ENCODE measurements at regions not wholly inside any gene's neighbourhood (a gene's known extent, or its start where the extent isn't known, plus 50 kb on each side); places are given as distances from the start of the nearest gene placed in this dataset.

DNA sequence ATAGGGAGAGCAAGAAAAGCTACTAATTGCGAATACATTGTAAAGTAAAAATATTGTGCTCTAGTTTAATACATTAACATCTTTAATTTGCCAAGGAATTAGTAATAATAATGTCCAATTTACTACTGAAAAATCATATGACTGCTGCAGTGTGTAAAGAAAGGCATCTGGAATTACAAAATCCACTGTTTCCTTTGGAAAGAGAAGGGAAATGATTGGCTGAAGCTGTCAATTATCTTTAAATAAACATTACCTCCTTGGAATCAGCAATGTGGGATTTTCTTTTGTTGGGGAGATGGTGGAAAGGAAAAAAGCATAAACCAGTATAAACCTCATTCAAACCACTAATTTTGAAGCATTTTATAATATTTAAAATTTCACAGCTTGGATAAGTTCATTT is 276.0 kb downstream of the MAP2K6 start:
- Histone ChIP-seq H3K79me2 (replicated peaks; ENCODE audit: insufficient read depth, low read length) (no peaks in the 10 kb centered on the region), H3K27ac (ENCODE audit: low read length) (no peak overlapping the region), H3K4me3 (ENCODE audit: low read length) (no peak overlapping the region), H3K4me2 (ENCODE audit: low read length) (no peak overlapping the region), H3F3A (ENCODE audit: insufficient read depth, low read length, poor library complexity, severe bottlenecking) (no peaks in the 10 kb centered on the region), H3K9me2 (ENCODE audit: insufficient read depth, low read length) (no peaks in the 10 kb centered on the region), H3K36me3 (ENCODE audit: insufficient read depth, low read length) (no peaks in the 10 kb centered on the region), H2AFZ (ENCODE audit: low read depth, low read length) (no peak overlapping the region), H3K27me3 (ENCODE audit: insufficient read depth, low read depth, low read length) (no peaks in the 10 kb centered on the region), H4K20me1 (ENCODE audit: insufficient read depth) (no peaks in the 10 kb centered on the region), H3K9ac (ENCODE audit: low read length) (no peak overlapping the region), H3K9me3 (ENCODE audit: low read length) (peaks cover 4% of the 10 kb centered on the region)
- TF ChIP-seq, protein P1, sequence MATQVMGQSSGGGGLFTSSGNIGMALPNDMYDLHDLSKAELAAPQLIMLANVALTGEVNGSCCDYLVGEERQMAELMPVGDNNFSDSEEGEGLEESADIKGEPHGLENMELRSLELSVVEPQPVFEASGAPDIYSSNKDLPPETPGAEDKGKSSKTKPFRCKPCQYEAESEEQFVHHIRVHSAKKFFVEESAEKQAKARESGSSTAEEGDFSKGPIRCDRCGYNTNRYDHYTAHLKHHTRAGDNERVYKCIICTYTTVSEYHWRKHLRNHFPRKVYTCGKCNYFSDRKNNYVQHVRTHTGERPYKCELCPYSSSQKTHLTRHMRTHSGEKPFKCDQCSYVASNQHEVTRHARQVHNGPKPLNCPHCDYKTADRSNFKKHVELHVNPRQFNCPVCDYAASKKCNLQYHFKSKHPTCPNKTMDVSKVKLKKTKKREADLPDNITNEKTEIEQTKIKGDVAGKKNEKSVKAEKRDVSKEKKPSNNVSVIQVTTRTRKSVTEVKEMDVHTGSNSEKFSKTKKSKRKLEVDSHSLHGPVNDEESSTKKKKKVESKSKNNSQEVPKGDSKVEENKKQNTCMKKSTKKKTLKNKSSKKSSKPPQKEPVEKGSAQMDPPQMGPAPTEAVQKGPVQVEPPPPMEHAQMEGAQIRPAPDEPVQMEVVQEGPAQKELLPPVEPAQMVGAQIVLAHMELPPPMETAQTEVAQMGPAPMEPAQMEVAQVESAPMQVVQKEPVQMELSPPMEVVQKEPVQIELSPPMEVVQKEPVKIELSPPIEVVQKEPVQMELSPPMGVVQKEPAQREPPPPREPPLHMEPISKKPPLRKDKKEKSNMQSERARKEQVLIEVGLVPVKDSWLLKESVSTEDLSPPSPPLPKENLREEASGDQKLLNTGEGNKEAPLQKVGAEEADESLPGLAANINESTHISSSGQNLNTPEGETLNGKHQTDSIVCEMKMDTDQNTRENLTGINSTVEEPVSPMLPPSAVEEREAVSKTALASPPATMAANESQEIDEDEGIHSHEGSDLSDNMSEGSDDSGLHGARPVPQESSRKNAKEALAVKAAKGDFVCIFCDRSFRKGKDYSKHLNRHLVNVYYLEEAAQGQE (IDR thresholded peaks at IDR 0.05; ENCODE audit: borderline replicate concordance) = no peak
- TF ChIP-seq MXI1 (conservative IDR thresholded peaks at IDR 0.05; ENCODE audit: poor library complexity, severe bottlenecking) (no peak), POLR2AphosphoS5 (IDR thresholded peaks at IDR 0.05) (no peak), EZH2 (IDR thresholded peaks at IDR 0.05; ENCODE audit: borderline replicate concordance, insufficient read depth, low read length, poor library complexity, severe bottlenecking) (no peak), SMC3 (conservative IDR thresholded peaks at IDR 0.05; ENCODE audit: poor library complexity) (no peak), RAD21 (conservative IDR thresholded peaks at IDR 0.05) (no peak), EP300 (conservative IDR thresholded peaks at IDR 0.05; ENCODE audit: poor library complexity, severe bottlenecking) (no peak), TAF1 (IDR thresholded peaks at IDR 0.05; ENCODE audit: low read depth) (no peak)
- TF ChIP-seq, protein P2, sequence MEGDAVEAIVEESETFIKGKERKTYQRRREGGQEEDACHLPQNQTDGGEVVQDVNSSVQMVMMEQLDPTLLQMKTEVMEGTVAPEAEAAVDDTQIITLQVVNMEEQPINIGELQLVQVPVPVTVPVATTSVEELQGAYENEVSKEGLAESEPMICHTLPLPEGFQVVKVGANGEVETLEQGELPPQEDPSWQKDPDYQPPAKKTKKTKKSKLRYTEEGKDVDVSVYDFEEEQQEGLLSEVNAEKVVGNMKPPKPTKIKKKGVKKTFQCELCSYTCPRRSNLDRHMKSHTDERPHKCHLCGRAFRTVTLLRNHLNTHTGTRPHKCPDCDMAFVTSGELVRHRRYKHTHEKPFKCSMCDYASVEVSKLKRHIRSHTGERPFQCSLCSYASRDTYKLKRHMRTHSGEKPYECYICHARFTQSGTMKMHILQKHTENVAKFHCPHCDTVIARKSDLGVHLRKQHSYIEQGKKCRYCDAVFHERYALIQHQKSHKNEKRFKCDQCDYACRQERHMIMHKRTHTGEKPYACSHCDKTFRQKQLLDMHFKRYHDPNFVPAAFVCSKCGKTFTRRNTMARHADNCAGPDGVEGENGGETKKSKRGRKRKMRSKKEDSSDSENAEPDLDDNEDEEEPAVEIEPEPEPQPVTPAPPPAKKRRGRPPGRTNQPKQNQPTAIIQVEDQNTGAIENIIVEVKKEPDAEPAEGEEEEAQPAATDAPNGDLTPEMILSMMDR (IDR thresholded peaks at IDR 0.05; ENCODE audit: poor library complexity, severe bottlenecking) = no peak

DNA sequence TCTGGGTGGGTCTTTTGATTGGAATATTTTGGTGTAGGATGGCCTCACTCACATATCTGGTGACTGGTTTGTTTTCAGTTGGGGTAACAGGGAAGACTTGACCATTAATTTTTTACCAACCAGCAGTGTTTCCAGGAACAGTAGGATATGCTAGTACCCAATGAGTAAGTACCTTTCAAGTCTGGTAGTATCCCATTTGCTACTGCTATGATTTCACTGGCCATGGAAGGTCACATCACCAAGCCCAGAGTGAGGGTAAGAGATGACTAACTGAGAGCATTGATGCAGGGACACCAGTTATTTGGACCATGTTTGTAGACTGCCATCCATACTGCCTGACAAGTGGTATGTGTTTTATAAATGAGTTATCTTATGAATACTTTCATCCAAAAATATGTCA is 277.7 kb downstream of the MAP2K6 start:
- Histone ChIP-seq H3K27ac (ENCODE audit: low read length) (no peak overlapping the region), H3K36me3 (ENCODE audit: insufficient read depth, low read length) (no peaks in the 10 kb centered on the region), H3K4me2 (ENCODE audit: low read length) (no peak overlapping the region), H3K79me2 (replicated peaks; ENCODE audit: insufficient read depth, low read length) (no peaks in the 10 kb centered on the region), H4K20me1 (ENCODE audit: insufficient read depth) (no peaks in the 10 kb centered on the region), H3K4me3 (ENCODE audit: low read length) (no peak overlapping the region), H3K9me3 (ENCODE audit: low read length) (peaks cover 4% of the 10 kb centered on the region), H3K27me3 (ENCODE audit: insufficient read depth, low read depth, low read length) (no peaks in the 10 kb centered on the region), H3K9me2 (ENCODE audit: insufficient read depth, low read length) (no peaks in the 10 kb centered on the region), H3F3A (ENCODE audit: insufficient read depth, low read length, poor library complexity, severe bottlenecking) (no peaks in the 10 kb centered on the region), H2AFZ (ENCODE audit: low read depth, low read length) (no peak overlapping the region), H3K9ac (ENCODE audit: low read length) (no peak overlapping the region)
- no peak for TF ChIP-seq MXI1 (conservative IDR thresholded peaks at IDR 0.05; ENCODE audit: poor library complexity, severe bottlenecking)
- no peak for TF ChIP-seq EZH2 (IDR thresholded peaks at IDR 0.05; ENCODE audit: borderline replicate concordance, insufficient read depth, low read length, poor library complexity, severe bottlenecking)
- TF ChIP-seq POLR2AphosphoS5 (IDR thresholded peaks at IDR 0.05) = no peak
- no peak for TF ChIP-seq SMC3 (conservative IDR thresholded peaks at IDR 0.05; ENCODE audit: poor library complexity)
- TF ChIP-seq, protein P1 (IDR thresholded peaks at IDR 0.05; ENCODE audit: borderline replicate concordance) = no peak
- TF ChIP-seq EP300 (conservative IDR thresholded peaks at IDR 0.05; ENCODE audit: poor library complexity, severe bottlenecking) = no peak
- no peak for TF ChIP-seq TAF1 (IDR thresholded peaks at IDR 0.05; ENCODE audit: low read depth)
- TF ChIP-seq, protein P2 (IDR thresholded peaks at IDR 0.05; ENCODE audit: poor library complexity, severe bottlenecking) = no peak
